Activated CD8-positive, alpha-beta memory T cell treated with anti-CD3 and anti-CD28 coated beads, Interleukin-2, amount 50 U/mL, for 48 hours (primary cell): ENCODE measurements at regions not wholly inside any gene's neighbourhood (a gene's known extent, or its start where the extent isn't known, plus 50 kb on each side); places are given as distances from the start of the nearest gene placed in this dataset.
"Not testable (repeated sequence)": the region's sequence is repeated elsewhere in the genome, so short reads cannot be mapped to it uniquely, and the experiment has no call there.

Experiments used
- DNase-seq: peaks from one replicate; pipeline ENCODE4 v3.0.0-alpha.2; 2020

DNA sequence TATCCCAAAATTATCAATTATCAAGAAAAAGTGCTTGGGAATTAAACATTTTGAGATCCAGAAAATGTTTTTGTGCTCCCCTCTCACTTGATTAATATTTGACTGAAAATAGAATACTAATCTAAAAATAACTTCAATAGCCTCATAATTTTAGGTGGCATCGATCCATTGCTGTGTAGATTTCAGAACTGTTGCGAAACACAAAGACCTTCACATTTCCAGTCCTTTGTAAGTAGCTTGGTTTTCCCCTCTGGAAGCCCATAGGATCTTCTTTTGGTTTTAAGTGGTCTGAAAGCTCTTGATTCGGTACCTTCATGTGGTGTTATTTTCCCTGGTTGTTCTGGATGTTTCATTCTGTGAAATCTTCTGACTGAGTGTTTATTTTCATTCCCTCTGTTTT, 176.5 kb downstream of the NUFIP1 start:
- DNase-seq = no peak

DNA sequence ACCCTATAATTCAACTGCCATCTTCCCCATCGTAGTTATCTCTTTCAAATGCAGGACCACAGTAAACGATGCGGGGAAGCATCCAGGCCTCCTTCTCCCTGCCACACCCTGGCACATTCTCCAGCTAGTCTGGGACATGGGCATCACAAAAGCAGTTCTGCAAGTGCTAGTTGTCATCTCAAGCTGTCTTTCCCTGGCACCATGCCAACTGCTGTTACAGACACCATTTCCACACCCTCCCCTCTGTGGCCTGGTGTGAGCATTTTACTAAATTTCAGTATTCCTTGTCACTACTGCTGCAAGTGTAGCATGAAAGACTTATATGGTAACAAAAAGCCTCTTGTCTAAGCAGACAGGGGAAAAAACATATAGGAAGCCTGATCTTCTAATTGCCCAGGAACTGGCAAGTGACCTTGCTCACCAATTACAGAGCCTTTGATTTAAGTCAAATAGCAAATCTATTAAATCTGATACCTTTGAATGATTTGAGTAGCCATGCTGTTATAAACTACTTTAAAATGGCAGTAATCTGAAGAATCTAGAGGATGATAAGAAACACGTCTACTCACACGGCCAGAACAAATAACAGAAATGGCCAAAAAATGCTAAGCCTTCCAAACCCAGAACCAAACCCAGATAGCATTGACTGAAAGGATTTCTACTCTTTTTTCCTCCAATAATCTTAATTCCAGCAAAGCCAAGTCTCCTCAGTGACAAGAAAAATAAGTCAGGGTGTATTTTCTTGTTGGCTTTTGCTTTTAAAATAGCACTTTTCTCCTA, 179.0 kb downstream of the NUFIP1 start:
- no peak for DNase-seq

DNA sequence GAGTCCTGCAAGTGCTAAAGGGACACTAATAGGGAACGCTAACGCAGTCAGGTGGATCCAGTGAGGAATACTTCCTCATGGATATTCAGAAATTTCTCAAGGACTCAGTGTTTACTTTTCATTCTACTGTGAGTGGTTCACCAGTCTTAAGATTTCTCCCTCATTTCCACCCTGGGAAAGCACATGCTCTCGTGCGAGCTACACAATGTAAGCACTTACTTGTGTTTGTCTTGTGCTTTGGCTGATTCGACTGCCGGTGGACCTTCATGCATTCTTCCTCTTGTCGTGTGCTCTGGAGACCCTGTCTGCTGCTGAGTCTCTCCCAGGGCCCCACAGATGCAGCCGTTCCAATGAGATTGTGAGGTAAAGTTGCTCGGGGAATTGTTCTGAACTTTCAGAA, 180.1 kb downstream of the NUFIP1 start:
- DNase-seq = no peak

DNA sequence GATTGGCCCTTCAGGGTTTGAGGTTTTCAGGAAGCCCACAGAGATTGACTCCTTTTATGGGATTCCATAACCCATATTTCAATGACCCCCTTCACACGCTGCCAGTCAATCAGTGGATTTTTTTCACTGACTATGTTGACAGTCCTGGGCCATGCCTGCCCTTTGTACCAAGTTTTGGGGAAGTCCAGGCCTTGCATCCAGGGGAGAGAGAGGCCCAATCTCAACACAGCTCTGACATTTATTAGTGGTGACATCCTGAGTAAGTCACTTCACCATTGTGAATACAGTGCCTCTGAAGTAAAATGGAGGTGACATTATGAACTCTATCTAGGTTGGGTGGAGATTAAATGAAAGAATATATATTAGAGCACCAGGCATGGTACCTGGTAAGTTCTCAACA, 181.1 kb downstream of the NUFIP1 start:
- no peak for DNase-seq

DNA sequence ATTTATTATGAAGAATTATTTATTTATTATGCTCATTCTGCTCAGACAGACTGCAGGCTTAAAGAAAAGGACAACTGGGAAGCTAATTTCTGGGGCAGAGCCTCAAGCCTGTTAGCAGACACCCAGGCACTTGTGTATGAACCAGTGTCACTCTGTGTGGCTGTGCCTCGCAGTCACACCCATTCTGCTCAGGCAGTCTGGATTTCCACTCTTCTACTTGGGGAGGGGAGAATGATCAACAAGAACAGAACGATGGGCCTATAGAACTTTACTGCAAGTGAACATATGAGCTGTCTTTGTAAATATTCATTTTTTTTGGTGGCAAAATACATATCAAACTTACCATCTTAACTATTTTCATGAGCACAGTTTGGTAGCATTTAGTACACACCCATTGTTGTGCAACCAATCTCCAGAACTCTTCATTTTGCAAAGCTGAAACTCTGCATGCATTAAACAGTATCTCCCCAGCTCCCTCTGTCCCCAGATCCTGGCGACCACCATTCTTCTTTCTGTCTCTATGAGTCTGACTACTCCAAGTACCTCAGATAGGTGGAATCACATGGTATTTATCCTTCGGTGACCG, 181.7 kb downstream of the NUFIP1 start:
- DNase-seq = no peak

DNA sequence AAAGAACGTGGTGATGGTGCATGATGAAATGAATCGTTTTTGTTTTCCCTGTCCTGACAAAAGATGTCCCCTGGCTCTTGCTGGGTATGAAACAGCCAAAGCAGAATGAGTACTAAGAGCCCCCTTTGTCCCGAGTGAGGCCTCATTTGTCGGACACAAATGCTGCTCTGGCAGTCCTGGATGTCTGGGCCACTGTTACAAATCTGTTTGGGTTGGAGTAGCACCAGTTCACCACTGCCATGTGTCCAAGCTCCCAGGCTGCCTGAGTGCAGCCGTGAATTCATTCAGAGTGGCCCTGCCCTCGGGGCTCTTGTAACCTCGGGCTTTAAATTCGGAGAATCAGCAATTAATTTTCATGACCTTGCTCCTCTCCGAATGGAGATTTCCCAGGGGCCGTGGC, 182.4 kb downstream of the NUFIP1 start:
- DNase-seq = no peak

DNA sequence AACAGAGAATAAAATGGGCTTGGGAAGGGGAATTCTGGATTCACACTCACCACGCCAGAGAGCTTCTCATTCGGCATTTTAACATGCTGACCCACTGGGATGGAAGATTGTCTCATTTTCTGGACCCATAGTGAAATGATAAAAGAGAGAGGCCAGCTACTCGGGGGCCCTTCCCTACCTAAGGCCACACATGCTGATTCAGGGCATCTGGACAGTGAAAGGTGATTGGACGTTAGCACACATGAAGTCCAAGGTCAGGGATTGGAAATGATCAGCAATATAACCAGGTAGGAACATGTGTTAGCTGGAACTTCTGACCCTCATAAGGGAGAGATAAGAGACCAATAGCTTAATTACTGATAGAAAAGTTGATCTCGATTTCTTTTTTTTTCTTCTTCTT, 183.7 kb downstream of the NUFIP1 start:
- DNase-seq = no peak

DNA sequence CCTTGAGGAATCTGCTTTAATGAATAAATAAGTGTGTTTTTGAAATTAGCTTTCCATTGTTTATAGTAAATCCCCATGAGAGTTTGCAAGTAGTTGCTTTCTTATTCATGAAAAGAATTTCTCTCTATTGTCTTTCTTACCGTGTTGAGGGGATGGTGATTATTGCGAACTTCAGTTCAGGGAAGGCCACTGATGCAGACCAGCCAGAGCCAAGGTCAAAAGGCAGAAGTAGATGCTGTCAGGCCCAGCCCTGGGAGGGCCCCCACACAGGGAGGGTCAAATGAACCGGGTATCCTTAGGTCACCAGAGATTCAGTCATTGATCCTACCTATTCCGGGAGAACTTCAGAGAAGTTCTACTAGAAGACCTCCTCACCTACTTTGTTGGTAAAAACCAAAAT, 185.9 kb downstream of the NUFIP1 start:
- DNase-seq = no peak

DNA sequence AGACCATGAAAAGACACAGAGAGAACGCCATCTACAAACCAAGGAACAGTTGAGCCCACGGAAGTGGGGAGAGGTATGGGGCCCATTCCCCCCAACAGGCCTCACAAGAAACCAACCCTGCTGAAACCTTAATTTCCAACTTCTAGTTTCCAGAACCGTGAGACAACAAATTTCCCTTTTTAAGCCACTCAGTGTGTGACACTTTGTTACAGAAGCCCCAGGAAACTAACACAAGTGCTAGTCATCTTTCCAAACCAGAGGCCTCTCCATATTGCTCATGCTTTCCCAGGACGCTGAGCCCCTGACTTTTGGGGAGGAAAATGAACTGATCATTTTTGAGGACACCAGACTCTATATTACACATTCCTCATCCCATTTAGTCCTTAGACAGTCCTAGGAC, 186.8 kb downstream of the NUFIP1 start:
- no peak for DNase-seq

DNA sequence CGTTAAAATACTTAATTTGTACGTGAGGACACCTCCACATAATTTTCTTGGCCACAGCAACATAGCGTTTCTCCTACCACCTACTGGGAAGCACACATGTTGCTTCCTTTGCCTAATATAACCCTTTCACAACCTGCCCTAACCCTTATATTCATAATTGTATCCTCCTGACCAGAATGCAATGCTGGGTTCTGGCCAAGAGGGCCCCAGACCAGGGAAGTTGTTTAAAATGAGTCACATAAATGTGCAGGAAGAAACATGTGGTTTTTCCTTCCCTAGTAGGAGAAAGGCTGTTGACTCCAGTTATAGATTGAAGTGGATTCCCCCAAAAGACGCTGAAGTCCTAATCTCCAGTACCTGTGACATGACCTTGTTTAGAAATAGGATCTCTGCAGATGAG, 187.3 kb downstream of the NUFIP1 start:
- DNase-seq = no peak

DNA sequence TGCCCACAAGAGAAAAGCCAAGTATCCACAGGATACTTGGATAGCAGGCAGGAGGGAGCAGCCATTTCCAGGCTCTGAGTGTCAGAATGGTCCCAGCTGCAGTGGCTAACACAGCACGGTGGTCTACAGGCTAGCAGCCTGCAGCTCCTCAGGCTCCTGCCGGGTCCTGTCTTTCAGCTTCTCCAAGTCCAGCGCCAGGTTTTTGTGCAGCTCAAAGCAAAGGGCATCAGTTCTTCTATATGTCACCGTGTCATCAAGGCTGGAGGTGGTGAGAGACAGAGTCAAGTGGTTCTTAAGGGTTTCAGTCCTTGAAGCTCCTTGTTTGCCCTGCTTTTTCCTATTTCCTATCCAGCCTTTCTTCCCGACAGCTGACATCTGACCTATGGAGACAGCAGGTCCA, 188.6 kb downstream of the NUFIP1 start:
- DNase-seq = no peak

DNA sequence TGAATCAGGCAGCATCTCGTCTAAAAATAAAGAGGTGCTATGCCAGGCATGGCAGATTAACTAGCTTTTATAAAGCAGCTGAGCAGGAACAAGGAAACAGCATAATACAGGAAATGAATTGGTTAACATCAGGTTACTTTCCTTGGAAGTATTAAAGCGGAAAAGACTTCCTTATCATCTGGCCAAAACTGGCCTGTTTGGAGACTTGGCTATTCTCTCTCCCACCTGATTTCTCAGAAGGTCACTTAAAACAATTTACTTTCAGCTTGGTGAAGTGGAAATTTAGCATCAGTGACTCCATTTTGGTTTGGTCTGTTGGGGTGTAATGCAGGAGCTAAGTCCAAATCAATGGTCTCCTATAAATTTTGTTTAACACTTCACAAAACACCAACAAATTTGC, 191.6 kb downstream of the NUFIP1 start:
- DNase-seq = no peak

DNA sequence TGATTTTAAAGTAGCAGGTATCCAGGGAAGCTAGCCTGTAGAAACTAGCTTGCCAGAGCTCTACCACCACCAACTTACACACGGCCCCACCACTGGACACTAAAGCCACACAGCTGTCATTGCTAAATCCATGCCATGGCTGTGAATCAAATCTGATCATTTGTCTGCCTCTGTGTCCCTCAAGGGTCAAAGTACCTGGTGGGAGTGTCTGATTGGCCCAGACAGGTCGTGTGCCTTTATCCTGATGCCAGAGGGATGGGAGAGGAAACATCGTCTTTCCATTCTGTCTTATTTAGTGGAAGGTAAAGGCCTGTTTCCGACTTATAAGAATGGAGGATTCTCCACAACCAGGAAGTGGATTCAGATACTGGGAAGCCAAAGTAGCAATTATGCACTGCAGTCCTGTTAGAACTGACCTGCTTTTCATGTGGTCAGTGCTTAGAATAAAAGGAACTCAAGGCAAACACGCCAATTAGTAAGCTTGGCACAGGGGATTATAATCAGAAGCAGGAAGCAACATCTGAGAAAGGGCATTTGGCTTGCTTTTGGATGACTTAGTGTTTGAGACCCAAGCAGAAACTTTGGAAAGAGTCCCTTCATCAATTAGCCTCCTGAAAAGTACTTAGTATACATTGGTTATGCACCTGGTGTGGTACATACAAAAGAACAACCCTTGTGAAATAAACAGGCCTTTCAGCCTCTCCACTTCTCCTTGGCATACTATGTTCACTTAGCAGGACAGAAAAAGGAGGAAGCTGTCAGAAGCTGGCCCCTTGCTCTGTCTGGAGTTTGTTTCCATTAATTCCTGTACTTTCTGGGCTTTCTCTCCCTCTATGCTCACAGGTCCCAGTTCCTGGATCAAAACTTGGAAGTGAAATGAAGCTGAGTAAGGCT, 192.4 kb downstream of the NUFIP1 start:
- DNase-seq = no peak

DNA sequence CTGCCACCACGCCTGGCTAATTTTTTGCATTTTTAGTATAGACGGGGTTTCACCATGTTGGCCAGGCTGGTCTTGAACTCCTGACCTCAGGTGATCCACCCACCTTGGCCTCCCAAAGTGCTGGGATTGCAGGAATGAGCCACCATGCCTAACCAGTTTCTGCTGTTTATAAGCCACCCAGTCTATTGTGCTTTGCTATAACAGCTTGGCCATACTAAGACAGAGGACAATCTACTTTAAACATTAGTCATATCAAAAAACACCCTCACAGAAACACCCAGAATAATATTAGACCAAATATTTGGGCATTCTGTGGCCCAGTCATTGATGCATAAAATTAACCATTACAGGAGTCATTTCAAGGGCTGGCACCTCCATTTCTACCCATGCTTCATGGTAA, 193.2 kb downstream of the NUFIP1 start:
- not testable (repeated sequence) for DNase-seq

DNA sequence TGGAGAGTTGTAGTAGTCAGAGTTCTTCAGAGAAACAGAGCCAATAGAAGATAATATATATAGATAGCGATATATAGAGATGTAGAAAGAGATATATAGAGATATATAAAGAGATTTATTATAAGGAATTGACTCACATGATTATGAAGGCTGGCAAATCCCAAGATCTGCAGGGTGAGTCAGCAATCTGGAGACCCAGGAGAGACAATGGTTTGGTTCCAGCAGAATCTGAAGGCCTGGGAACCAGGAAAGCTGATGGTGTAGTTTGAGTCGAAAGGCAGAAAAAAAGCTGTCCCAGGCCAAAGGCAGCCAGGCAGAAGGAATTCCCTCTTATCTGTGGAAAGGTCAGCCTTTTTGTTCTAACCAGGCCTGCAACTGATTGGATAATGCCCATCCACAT, 194.1 kb downstream of the NUFIP1 start:
- DNase-seq = no peak

DNA sequence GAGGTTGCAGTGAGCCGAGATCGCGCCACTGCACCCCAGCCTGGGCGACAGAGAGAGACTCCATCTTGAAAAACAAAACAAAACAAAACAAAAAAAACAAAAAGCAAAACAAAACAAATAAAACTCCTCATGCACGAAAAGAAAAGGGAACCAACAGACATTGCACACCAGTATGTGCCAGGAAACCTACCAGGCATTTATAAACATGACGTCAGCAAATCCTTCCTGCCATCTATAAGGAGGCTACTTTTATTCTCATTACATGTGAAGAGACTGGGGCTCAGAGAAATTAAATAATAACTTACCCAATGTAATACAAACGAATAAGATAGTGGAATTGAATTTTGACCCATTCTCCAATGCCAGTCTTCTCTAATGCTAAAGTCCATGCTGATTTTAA, 197.2 kb downstream of the NUFIP1 start:
- no peak for DNase-seq

DNA sequence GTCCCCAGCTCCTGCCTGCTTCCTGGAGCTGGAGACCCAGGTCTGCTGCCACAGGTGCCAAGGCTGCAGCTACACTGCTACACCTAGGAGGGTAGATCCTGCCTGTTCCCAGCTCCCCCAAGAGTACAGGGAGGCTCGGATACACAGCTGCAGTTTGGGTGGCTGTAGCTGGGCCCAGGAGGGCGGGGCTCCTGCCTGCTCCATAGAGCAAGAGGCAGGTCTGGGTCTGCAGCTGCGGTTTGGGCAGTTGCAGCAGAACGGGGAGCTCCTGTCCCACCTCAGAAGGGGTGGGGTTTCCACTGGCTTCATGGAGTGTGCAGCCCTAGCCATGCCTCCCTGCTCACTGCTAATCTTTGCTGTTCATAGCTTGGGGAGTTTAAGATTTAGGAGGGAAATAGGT, 199.0 kb downstream of the NUFIP1 start:
- no peak for DNase-seq

DNA sequence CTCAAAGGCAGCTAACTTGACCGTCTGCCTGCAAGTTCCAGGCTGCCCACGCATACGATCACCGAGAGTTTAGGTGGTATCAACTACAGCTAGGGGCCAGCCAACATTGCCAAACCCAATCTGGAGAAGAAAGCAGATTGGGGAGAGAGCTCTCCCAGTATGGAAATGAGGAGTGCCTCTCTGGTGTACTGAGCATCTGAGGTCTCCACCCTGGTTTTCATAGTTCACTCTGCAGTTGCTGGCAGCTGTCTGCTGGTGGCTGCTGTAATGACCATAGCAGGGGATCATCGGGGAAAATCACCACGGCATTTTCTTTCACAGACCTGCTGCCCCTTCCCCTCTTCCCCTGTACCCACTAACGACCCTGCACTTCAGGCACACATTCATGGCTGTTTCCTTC, 201.7 kb downstream of the NUFIP1 start:
- no peak for DNase-seq

DNA sequence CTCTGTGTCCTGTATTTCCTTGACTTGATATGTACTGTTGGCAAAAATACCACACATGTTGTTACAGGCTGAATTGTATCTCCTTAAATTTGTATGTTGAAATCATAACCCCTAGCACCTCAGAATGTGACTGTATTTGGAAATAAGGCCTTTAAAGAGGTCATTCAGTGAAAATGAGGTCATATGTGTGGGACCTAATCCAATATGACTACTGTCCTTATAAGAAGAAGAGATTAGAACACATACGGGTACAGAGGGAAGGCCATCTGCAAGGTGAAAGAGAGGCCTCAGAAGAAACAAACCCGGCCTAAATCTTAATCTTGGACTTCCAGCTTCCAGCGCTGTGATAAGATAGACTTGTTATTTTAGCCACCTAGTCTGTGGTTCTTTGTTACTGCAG, 202.5 kb downstream of the NUFIP1 start:
- no peak for DNase-seq

DNA sequence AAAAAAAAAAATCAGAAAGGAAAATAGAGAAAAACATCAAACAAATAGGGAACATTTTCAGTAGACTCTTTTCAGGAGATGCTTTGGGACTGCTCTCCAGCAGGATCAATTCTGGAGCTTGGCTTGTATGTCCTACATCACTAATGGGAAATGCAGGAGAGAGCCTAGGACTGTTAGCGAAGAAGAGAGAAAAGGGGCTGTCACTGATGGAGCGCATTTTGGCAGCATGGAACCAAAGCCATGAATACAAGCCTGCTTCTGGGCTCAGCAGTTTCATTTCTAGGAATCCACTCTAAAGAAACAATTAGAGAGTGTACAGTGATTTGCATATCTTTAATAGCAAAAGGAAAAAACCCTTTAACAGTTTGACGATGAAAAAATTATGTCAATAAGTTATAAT, 203.9 kb downstream of the NUFIP1 start:
- DNase-seq = no peak

DNA sequence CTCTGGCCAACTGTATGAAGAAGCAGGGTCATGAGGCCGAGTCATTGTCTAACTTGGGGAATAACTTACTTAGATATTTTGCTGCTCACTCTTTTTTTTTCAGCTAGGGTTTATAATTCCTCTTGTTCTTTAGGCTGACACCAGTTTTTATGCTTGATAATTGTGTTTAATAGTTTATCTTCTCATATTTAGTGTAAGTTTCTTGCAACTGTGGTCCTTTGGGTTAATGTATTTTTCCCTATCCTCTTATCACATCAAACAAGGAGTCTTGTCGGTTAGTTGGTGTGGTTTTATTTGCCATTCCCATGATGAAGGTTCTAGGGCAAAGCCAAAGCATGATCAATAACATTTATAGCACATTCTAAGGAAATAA, 204.6 kb downstream of the NUFIP1 start:
- DNase-seq = no peak

DNA sequence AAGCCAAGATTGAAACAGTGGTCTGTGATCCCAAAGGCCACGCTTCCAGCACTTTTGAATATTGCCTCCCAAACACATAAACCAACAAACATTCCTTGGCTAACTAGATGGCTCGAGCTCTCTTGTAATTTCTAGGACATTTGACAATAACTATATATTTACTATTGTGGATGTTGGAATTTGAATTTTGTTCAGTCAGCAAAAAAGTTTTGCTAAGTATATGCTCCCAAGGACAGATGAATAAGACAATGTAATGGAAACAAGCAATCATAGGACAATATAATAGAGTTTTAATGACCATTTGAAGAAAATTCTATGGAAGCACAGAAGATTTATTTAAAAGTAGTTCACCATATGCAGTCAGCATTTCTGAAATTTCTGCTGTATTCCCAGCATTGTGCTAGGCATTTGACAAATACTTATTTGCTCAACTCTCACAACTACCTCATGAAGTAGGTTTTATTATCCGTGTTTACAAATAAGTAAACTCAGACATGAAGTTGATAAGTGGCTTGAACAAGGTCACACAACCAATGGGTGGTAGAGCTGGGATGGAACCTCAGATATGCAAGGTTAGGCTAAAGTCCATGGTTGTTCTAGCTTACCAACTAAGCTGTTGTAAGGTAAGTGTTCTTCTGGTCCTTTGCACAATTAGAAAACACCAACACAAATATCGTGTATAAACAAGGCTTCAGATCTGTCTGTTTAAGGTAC, 205.1 kb downstream of the NUFIP1 start:
- no peak for DNase-seq

DNA sequence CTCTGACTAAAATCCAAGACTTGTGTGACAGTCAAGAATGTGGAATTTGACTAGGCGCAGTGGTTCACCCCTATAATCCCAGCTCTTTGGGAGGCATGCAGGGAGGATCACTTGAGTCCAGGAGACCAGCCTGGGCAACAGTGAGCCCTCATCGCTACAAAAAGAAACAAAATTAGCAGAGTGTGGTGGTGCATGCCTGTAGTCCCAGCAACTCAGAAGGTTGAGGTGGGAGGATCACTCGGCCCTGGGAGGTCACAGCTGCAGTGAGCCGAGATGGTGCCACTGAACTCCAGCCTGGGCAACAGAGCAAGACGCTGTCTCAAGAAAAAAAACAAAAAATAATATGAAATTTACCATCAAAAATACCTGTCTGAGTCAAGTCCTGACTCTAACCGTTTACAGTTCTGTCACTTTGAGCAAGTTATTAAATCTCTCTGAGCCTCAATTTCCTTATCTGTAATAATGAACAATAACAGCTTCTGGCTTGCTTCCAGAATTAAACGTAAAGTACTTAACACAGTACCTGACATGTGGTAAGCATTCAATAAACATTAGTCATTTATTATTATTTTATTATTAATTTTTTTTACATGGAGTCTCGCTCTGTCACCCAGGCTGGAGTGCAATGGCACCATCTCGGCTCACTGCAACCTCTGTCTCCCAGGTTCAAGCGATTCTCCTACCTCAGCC, 204.6 kb upstream of the TSC22D1 start:
- DNase-seq = no peak
